ENCODE measurements at regions not wholly inside any gene's neighbourhood (a gene's known extent, or its start where the extent isn't known, plus 50 kb on each side); places are given as distances from the start of the nearest gene placed in this dataset.

GRCh38 chr22:47787501-47788227 lies 1025.2 kb downstream of the TBC1D22A start:
- no peak for DNase-seq

GRCh38 chr22:47786650-47787290 lies 1024.3 kb downstream of the TBC1D22A start:
- no peak for DNase-seq

- no peak for DNase-seq
These were observed 1022.5 kb downstream of the TBC1D22A start for GRCh38 chr22:47784991-47785390.

GRCh38 chr22:47784367-47784983 lies 1022.0 kb downstream of the TBC1D22A start:
- DNase-seq = no peak

GRCh38 chr22:47783433-47784366 lies 1021.2 kb downstream of the TBC1D22A start:
- no peak for DNase-seq

GRCh38 chr22:47782328-47783075 lies 1020.1 kb downstream of the TBC1D22A start:
- DNase-seq = no peak

- no peak for DNase-seq
These were observed 1019.1 kb downstream of the TBC1D22A start for GRCh38 chr22:47781427-47782111.

GRCh38 chr22:47781024-47781423 lies 1018.6 kb downstream of the TBC1D22A start:
- no peak for DNase-seq

- no peak for DNase-seq
These were observed 1017.9 kb downstream of the TBC1D22A start for GRCh38 chr22:47780281-47780875.

- DNase-seq = no peak
These were observed 1017.0 kb downstream of the TBC1D22A start for GRCh38 chr22:47779474-47779873.

GRCh38 chr22:47778160-47778658 lies 1015.8 kb downstream of the TBC1D22A start:
- no peak for DNase-seq

GRCh38 chr22:47777426-47777825 lies 1015.0 kb downstream of the TBC1D22A start:
- no peak for DNase-seq

GRCh38 chr22:47776329-47776728 lies 1013.9 kb downstream of the TBC1D22A start:
- no peak for DNase-seq

- DNase-seq = no peak
These were observed 1013.2 kb downstream of the TBC1D22A start for GRCh38 chr22:47775686-47776085.

GRCh38 chr22:47775191-47775590 lies 1012.7 kb downstream of the TBC1D22A start:
- DNase-seq = no peak

GRCh38 chr22:47773635-47774034 lies 1011.2 kb downstream of the TBC1D22A start:
- DNase-seq = no peak

- DNase-seq = no peak
These were observed 1010.4 kb downstream of the TBC1D22A start for GRCh38 chr22:47772864-47773263.

- no peak for DNase-seq
These were observed 1007.2 kb downstream of the TBC1D22A start for GRCh38 chr22:47769652-47770051.

- DNase-seq = no peak
These were observed 1005.6 kb downstream of the TBC1D22A start for GRCh38 chr22:47768027-47768426.

GRCh38 chr22:47767403-47767802 lies 1005.0 kb downstream of the TBC1D22A start:
- DNase-seq = no peak

GRCh38 chr22:47765757-47766156 lies 1003.3 kb downstream of the TBC1D22A start:
- DNase-seq = no peak

Data from dermis blood vessel endothelial cell (primary cell).